ENCODE measurements at regions not wholly inside any gene's neighbourhood (a gene's known extent, or its start where the extent isn't known, plus 50 kb on each side); places are given as distances from the start of the nearest gene placed in this dataset.
"Not testable (repeated sequence)": the region's sequence is repeated elsewhere in the genome, so short reads cannot be mapped to it uniquely, and the experiment has no call there.

- CTCF ChIA-PET: no interaction called here
- Mint-ChIP-seq H3K9me3 (peaks cover 2% of the 10 kb centered on the region), H3K4me1 (no peaks in the 10 kb centered on the region), H3K4me3 (no peak overlapping the region), H3K27me3 (no peaks in the 10 kb centered on the region), H3K27ac (no peak overlapping the region), H3K36me3 (ENCODE audit: low read depth) (no peaks in the 10 kb centered on the region)
- no peak for DNase-seq
- POLR2A ChIA-PET: no interaction called here
Measured at GRCh38 chr9:75504721-75505120, 385.8 kb upstream of the PCSK5 start.

- H3K9me3 Mint-ChIP-seq: peaks cover 2% of the 10 kb centered on the region
- no peak for DNase-seq
- H3K36me3 Mint-ChIP-seq (ENCODE audit: low read depth): no peaks in the 10 kb centered on the region
- H3K27ac Mint-ChIP-seq: no peak overlapping the region
- H3K27me3 Mint-ChIP-seq: no peaks in the 10 kb centered on the region
- POLR2A ChIA-PET: no interaction called here
- no peak overlapping the region for H3K4me3 Mint-ChIP-seq
- CTCF ChIA-PET: no interaction called here
- no peaks in the 10 kb centered on the region for H3K4me1 Mint-ChIP-seq
Measured at GRCh38 chr9:75505654-75506053, 384.8 kb upstream of the PCSK5 start.

- no peak for DNase-seq
- H3K36me3 Mint-ChIP-seq (ENCODE audit: low read depth): no peaks in the 10 kb centered on the region
- no peaks in the 10 kb centered on the region for H3K9me3 Mint-ChIP-seq
- H3K4me1 Mint-ChIP-seq: no peaks in the 10 kb centered on the region
- H3K27me3 Mint-ChIP-seq: no peaks in the 10 kb centered on the region
- ChIA-PET POLR2A (no interaction called here), CTCF (no interaction called here)
- H3K27ac Mint-ChIP-seq: no peak overlapping the region
- H3K4me3 Mint-ChIP-seq: no peak overlapping the region
Measured at GRCh38 chr9:75529463-75529862, 361.0 kb upstream of the PCSK5 start.

GRCh38 chr9:75531588-75531987 lies 358.9 kb upstream of the PCSK5 start:
- Mint-ChIP-seq H3K36me3 (ENCODE audit: low read depth) (no peaks in the 10 kb centered on the region), H3K9me3 (no peaks in the 10 kb centered on the region), H3K4me1 (no peaks in the 10 kb centered on the region), H3K27ac (no peak overlapping the region), H3K27me3 (no peaks in the 10 kb centered on the region), H3K4me3 (no peak overlapping the region)
- CTCF ChIA-PET: no interaction called here
- DNase-seq: no peak
- POLR2A ChIA-PET: no interaction called here

- Mint-ChIP-seq H3K9me3 (no peaks in the 10 kb centered on the region), H3K36me3 (ENCODE audit: low read depth) (no peaks in the 10 kb centered on the region), H3K4me3 (no peak overlapping the region), H3K4me1 (no peaks in the 10 kb centered on the region), H3K27me3 (no peaks in the 10 kb centered on the region), H3K27ac (no peak overlapping the region)
- ChIA-PET POLR2A (no interaction called here), CTCF (no interaction called here)
- no peak for DNase-seq
Measured at GRCh38 chr9:75532233-75533050, 358.0 kb upstream of the PCSK5 start.

- no peaks in the 10 kb centered on the region for H3K9me3 Mint-ChIP-seq
- no peak overlapping the region for H3K4me3 Mint-ChIP-seq
- CTCF ChIA-PET: interaction anchor here (0.6 kb wide), 1 partner anchor 79 kb away, joined by 3 read pairs; no protein-coding TSS in a partner anchor
- H3K27ac Mint-ChIP-seq: no peak overlapping the region
- no peak for DNase-seq
- H3K27me3 Mint-ChIP-seq: no peaks in the 10 kb centered on the region
- H3K4me1 Mint-ChIP-seq: no peaks in the 10 kb centered on the region
- POLR2A ChIA-PET: no interaction called here
- H3K36me3 Mint-ChIP-seq (ENCODE audit: low read depth): no peaks in the 10 kb centered on the region
Measured at GRCh38 chr9:75539523-75539922, 350.9 kb upstream of the PCSK5 start.

- Mint-ChIP-seq H3K9me3 (no peaks in the 10 kb centered on the region), H3K4me3 (no peak overlapping the region), H3K27me3 (no peaks in the 10 kb centered on the region), H3K4me1 (no peaks in the 10 kb centered on the region), H3K36me3 (ENCODE audit: low read depth) (no peaks in the 10 kb centered on the region), H3K27ac (no peak overlapping the region)
- CTCF ChIA-PET: no interaction called here
- no peak for DNase-seq
- POLR2A ChIA-PET: no interaction called here
Measured at GRCh38 chr9:75540185-75540584, 350.3 kb upstream of the PCSK5 start.

GRCh38 chr9:75541734-75542133 lies 348.7 kb upstream of the PCSK5 start:
- H3K4me3 Mint-ChIP-seq: no peak overlapping the region
- H3K27me3 Mint-ChIP-seq: no peaks in the 10 kb centered on the region
- H3K36me3 Mint-ChIP-seq (ENCODE audit: low read depth): no peaks in the 10 kb centered on the region
- ChIA-PET POLR2A (no interaction called here), CTCF (no interaction called here)
- H3K9me3 Mint-ChIP-seq: no peaks in the 10 kb centered on the region
- DNase-seq: no peak
- no peak overlapping the region for H3K27ac Mint-ChIP-seq
- H3K4me1 Mint-ChIP-seq: no peaks in the 10 kb centered on the region

GRCh38 chr9:75544815-75545214 lies 345.7 kb upstream of the PCSK5 start:
- DNase-seq: no peak
- H3K36me3 Mint-ChIP-seq (ENCODE audit: low read depth): no peaks in the 10 kb centered on the region
- H3K4me3 Mint-ChIP-seq: no peak overlapping the region
- ChIA-PET CTCF (no interaction called here), POLR2A (no interaction called here)
- H3K4me1 Mint-ChIP-seq: no peaks in the 10 kb centered on the region
- H3K27ac Mint-ChIP-seq: no peak overlapping the region
- H3K9me3 Mint-ChIP-seq: no peaks in the 10 kb centered on the region
- no peaks in the 10 kb centered on the region for H3K27me3 Mint-ChIP-seq

GRCh38 chr9:75545287-75545686 lies 345.2 kb upstream of the PCSK5 start:
- CTCF ChIA-PET: no interaction called here

GRCh38 chr9:75548871-75549270 lies 341.6 kb upstream of the PCSK5 start:
- Mint-ChIP-seq H3K9me3 (no peaks in the 10 kb centered on the region), H3K27me3 (no peaks in the 10 kb centered on the region), H3K36me3 (ENCODE audit: low read depth) (no peaks in the 10 kb centered on the region), H3K27ac (no peak overlapping the region), H3K4me3 (no peak overlapping the region), H3K4me1 (no peaks in the 10 kb centered on the region)
- POLR2A ChIA-PET: no interaction called here
- DNase-seq: no peak
- CTCF ChIA-PET: no interaction called here

More at GRCh38 chr9:75545287-75545686, 345.2 kb upstream of the PCSK5 start:
- Mint-ChIP-seq H3K4me1 (no peaks in the 10 kb centered on the region), H3K9me3 (no peaks in the 10 kb centered on the region), H3K27me3 (no peaks in the 10 kb centered on the region), H3K27ac (no peak overlapping the region), H3K36me3 (ENCODE audit: low read depth) (no peaks in the 10 kb centered on the region), H3K4me3 (no peak overlapping the region)
- DNase-seq: no peak
- POLR2A ChIA-PET: no interaction called here

GRCh38 chr9:75551861-75552260 lies 338.6 kb upstream of the PCSK5 start:
- H3K27me3 Mint-ChIP-seq: no peaks in the 10 kb centered on the region
- no peaks in the 10 kb centered on the region for H3K9me3 Mint-ChIP-seq
- no peak overlapping the region for H3K27ac Mint-ChIP-seq
- CTCF ChIA-PET: no interaction called here
- H3K36me3 Mint-ChIP-seq (ENCODE audit: low read depth): no peaks in the 10 kb centered on the region
- no peaks in the 10 kb centered on the region for H3K4me1 Mint-ChIP-seq
- DNase-seq: no peak
- POLR2A ChIA-PET: no interaction called here
- no peak overlapping the region for H3K4me3 Mint-ChIP-seq

GRCh38 chr9:75552941-75553340 lies 337.5 kb upstream of the PCSK5 start:
- ChIA-PET CTCF (no interaction called here), POLR2A (no interaction called here)
- DNase-seq: no peak
- H3K27ac Mint-ChIP-seq: no peak overlapping the region
- H3K4me1 Mint-ChIP-seq: no peaks in the 10 kb centered on the region
- no peak overlapping the region for H3K4me3 Mint-ChIP-seq
- H3K36me3 Mint-ChIP-seq (ENCODE audit: low read depth): no peaks in the 10 kb centered on the region
- H3K27me3 Mint-ChIP-seq: no peaks in the 10 kb centered on the region
- H3K9me3 Mint-ChIP-seq: no peaks in the 10 kb centered on the region

GRCh38 chr9:75566813-75567212 lies 323.7 kb upstream of the PCSK5 start:
- POLR2A ChIA-PET; H3K4me3 Mint-ChIP-seq; H3K4me1 Mint-ChIP-seq; H3K9me3 Mint-ChIP-seq; H3K36me3 Mint-ChIP-seq (ENCODE audit: low read depth); DNase-seq; H3K27ac Mint-ChIP-seq; H3K27me3 Mint-ChIP-seq; CTCF ChIA-PET: not testable (repeated sequence)

Measured in activated CD4-positive, alpha-beta memory T cell treated with anti-CD3 and anti-CD28 coated beads, Interleukin-2, amount 10 ng/mL, durations not matched to agents 7 days and 5 days (primary cell).